ENCODE measurements at regions not wholly inside any gene's neighbourhood (a gene's known extent, or its start where the extent isn't known, plus 50 kb on each side); places are given as distances from the start of the nearest gene placed in this dataset.

GRCh38 chr2:71864085-71864484, 283.6 kb downstream of the CYP26B1 start:
- DNase-seq (ENCODE audit: low read depth in 2 of 2), result no peak

GRCh38 chr2:71863396-71863795, 284.3 kb downstream of the CYP26B1 start:
- DNase-seq (ENCODE audit: low read depth in 2 of 2), result no peak

- no peak for DNase-seq (ENCODE audit: low read depth in 2 of 2)
Observed at GRCh38 chr2:71862921-71863320, 284.7 kb downstream of the CYP26B1 start.

GRCh38 chr2:71861186-71862160, 286.2 kb downstream of the CYP26B1 start:
- no peak for DNase-seq (ENCODE audit: low read depth in 2 of 2)

GRCh38 chr2:71860381-71860926, 287.2 kb downstream of the CYP26B1 start:
- DNase-seq (ENCODE audit: low read depth in 2 of 2), result no peak

GRCh38 chr2:71859211-71859847, 288.3 kb downstream of the CYP26B1 start:
- DNase-seq (ENCODE audit: low read depth in 2 of 2), result no peak

GRCh38 chr2:71858071-71858470, 289.6 kb downstream of the CYP26B1 start:
- no peak for DNase-seq (ENCODE audit: low read depth in 2 of 2)

- DNase-seq (ENCODE audit: low read depth in 2 of 2), result no peak
Observed at GRCh38 chr2:71857636-71858035, 290.0 kb downstream of the CYP26B1 start.

GRCh38 chr2:71856773-71857525, 290.7 kb downstream of the CYP26B1 start:
- no peak for DNase-seq (ENCODE audit: low read depth in 2 of 2)

GRCh38 chr2:71853858-71854257, 293.8 kb downstream of the CYP26B1 start:
- DNase-seq (ENCODE audit: low read depth in 2 of 2), result no peak

- no peak for DNase-seq (ENCODE audit: low read depth in 2 of 2)
Observed at GRCh38 chr2:71852141-71852711, 295.4 kb downstream of the CYP26B1 start.

GRCh38 chr2:71851094-71851750, 296.4 kb downstream of the CYP26B1 start:
- no peak for DNase-seq (ENCODE audit: low read depth in 2 of 2)

GRCh38 chr2:71850306-71850801, 297.3 kb downstream of the CYP26B1 start:
- no peak for DNase-seq (ENCODE audit: low read depth in 2 of 2)

- no peak for DNase-seq (ENCODE audit: low read depth in 2 of 2)
Observed at GRCh38 chr2:71849607-71850305, 297.9 kb downstream of the CYP26B1 start.

GRCh38 chr2:71849111-71849510, 298.6 kb downstream of the CYP26B1 start:
- no peak for DNase-seq (ENCODE audit: low read depth in 2 of 2)

- DNase-seq (ENCODE audit: low read depth in 2 of 2), result no peak
Observed at GRCh38 chr2:71846669-71847291, 300.9 kb downstream of the CYP26B1 start.

GRCh38 chr2:71846072-71846471, 301.6 kb downstream of the CYP26B1 start:
- DNase-seq (ENCODE audit: low read depth in 2 of 2), result no peak

GRCh38 chr2:71844967-71845366, 302.7 kb downstream of the CYP26B1 start:
- DNase-seq (ENCODE audit: low read depth in 2 of 2), result no peak

GRCh38 chr2:71843391-71843850, 304.2 kb downstream of the CYP26B1 start:
- DNase-seq (ENCODE audit: low read depth in 2 of 2), result no peak

- no peak for DNase-seq (ENCODE audit: low read depth in 2 of 2)
Observed at GRCh38 chr2:71842744-71843143, 304.9 kb downstream of the CYP26B1 start.

Measured in stimulated activated CD4-positive, alpha-beta T cell treated with anti-CD3 and anti-CD28 coated beads, Interleukin-1b, Interleukin-23, amount 100 ng/mL, for 4 hours (primary cell).